ENCODE measurements at regions not wholly inside any gene's neighbourhood (a gene's known extent, or its start where the extent isn't known, plus 50 kb on each side); places are given as distances from the start of the nearest gene placed in this dataset.
"Not testable (repeated sequence)": the region's sequence is repeated elsewhere in the genome, so short reads cannot be mapped to it uniquely, and the experiment has no call there.

GRCh38 chr20:50435397-50436051 lies 74.7 kb upstream of the PTPN1 start:
- no peak for DNase-seq

GRCh38 chr20:50436052-50436656 lies 74.0 kb upstream of the PTPN1 start:
- DNase-seq = no peak

GRCh38 chr20:50436696-50437095 lies 73.5 kb upstream of the PTPN1 start:
- no peak for DNase-seq

- DNase-seq = no peak
These were observed 71.2 kb upstream of the PTPN1 start for GRCh38 chr20:50438986-50439407.

GRCh38 chr20:50439539-50440453 lies 70.4 kb upstream of the PTPN1 start:
- no peak for DNase-seq

GRCh38 chr20:50442512-50442911 lies 67.7 kb upstream of the PTPN1 start:
- DNase-seq = no peak

- DNase-seq = no peak
These were observed 64.6 kb upstream of the PTPN1 start for GRCh38 chr20:50445354-50446151.

GRCh38 chr20:50446351-50447101 lies 63.7 kb upstream of the PTPN1 start:
- no peak for DNase-seq

- DNase-seq = no peak
These were observed 62.9 kb upstream of the PTPN1 start for GRCh38 chr20:50447102-50447804.

GRCh38 chr20:50447817-50448216 lies 62.4 kb upstream of the PTPN1 start:
- no peak for DNase-seq

GRCh38 chr20:50448625-50449403 lies 61.4 kb upstream of the PTPN1 start:
- DNase-seq = not testable (repeated sequence)

- no peak for DNase-seq
These were observed 60.3 kb upstream of the PTPN1 start for GRCh38 chr20:50449738-50450492.

- DNase-seq = no peak
These were observed 59.7 kb upstream of the PTPN1 start for GRCh38 chr20:50450493-50450826.

- DNase-seq = no peak
These were observed 59.1 kb upstream of the PTPN1 start for GRCh38 chr20:50450881-50451752.

GRCh38 chr20:50451792-50452425 lies 58.3 kb upstream of the PTPN1 start:
- DNase-seq = not testable (repeated sequence)

- DNase-seq = no peak
These were observed 56.5 kb upstream of the PTPN1 start for GRCh38 chr20:50453533-50454244.

- not testable (repeated sequence) for DNase-seq
These were observed 54.9 kb upstream of the PTPN1 start for GRCh38 chr20:50455245-50455644.

Measured in NCI-H2081 treated with DMSO at 0.1 percent for 48 hours (cell line).